Parathyroid adenoma (tissue), 2 donors: ENCODE measurements at regions not wholly inside any gene's neighbourhood (a gene's known extent, or its start where the extent isn't known, plus 50 kb on each side); places are given as distances from the start of the nearest gene placed in this dataset.

Source experiments
- H2AFZ ChIP-seq: fragments of 300-600 bp; sonication (generic); one replicate; pipeline ENCODE4 v1.7.0; 2017; ENCODE audit warnings: antibody characterized with exemption, mild to moderate bottlenecking
- H3K27ac ChIP-seq: fragments of 300-600 bp; sonication (generic); one replicate; pipeline ENCODE4 v1.7.0; 2017
- H3K27me3 ChIP-seq: fragments of 300-600 bp; sonication (generic); one replicate; pipeline ENCODE4 v1.7.0; 2017; ENCODE audit warnings: low read length; ENCODE audit not compliant: control insufficient read depth, insufficient read depth
- H3K36me3 ChIP-seq: fragments of 300-600 bp; sonication (generic); one replicate; pipeline ENCODE4 v1.7.0; 2017; ENCODE audit warnings: low read length; ENCODE audit not compliant: control insufficient read depth, insufficient read depth
- H3K4me1 ChIP-seq: fragments of 300-600 bp; sonication (generic); one replicate; pipeline ENCODE4 v1.7.0; 2017; ENCODE audit warnings: control low read depth
- H3K4me2 ChIP-seq: fragments of 300-600 bp; sonication (generic); one replicate; pipeline ENCODE4 v1.7.0; 2017; ENCODE audit warnings: low read length
- H3K4me3 ChIP-seq: fragments of 300-600 bp; sonication (generic); one replicate; pipeline ENCODE4 v1.7.0; 2017; ENCODE audit warnings: low read depth, low read length
- H3K79me2 ChIP-seq: fragments of 300-600 bp; sonication (generic); one replicate; pipeline ENCODE4 v1.7.0; 2017; ENCODE audit warnings: control low read depth
- H3K9ac ChIP-seq: fragments of 300-600 bp; sonication (generic); one replicate; pipeline ENCODE4 v1.7.0; 2017; ENCODE audit warnings: mild to moderate bottlenecking
- H3K9me3 ChIP-seq: fragments of 300-600 bp; sonication (generic); one replicate; pipeline ENCODE4 v1.7.0; 2017; ENCODE audit warnings: low read length; ENCODE audit not compliant: control insufficient read depth
- CTCF ChIP-seq: fragments of 300-600 bp; sonication (generic); IDR thresholded peaks from one replicate; pipeline ENCODE4 v1.7.0; 2017; ENCODE audit warnings: antibody characterized with exemption, mild to moderate bottlenecking
- donor health status: primary hyperparathyroidism.

GRCh38 chr16:63719926-63720325 is 1401.9 kb downstream of the CDH11 start:
- Histone ChIP-seq H3K4me2 (no peak overlapping the region), H3K4me3 (no peak overlapping the region), H3K36me3 (no peaks in the 10 kb centered on the region), H3K79me2 (no peaks in the 10 kb centered on the region), H3K9ac (no peak overlapping the region), H3K27me3 (no peaks in the 10 kb centered on the region), H2AFZ (no peak overlapping the region), H3K27ac (no peak overlapping the region), H3K9me3 (no peaks in the 10 kb centered on the region), H3K4me1 (no peaks in the 10 kb centered on the region)
- TF ChIP-seq CTCF = no peak

GRCh38 chr16:63717806-63718205 is 1404.1 kb downstream of the CDH11 start:
- Histone ChIP-seq H3K4me3 (no peak overlapping the region), H3K27ac (no peak overlapping the region), H3K4me1 (no peaks in the 10 kb centered on the region), H3K27me3 (no peaks in the 10 kb centered on the region), H3K9me3 (no peaks in the 10 kb centered on the region), H3K36me3 (no peaks in the 10 kb centered on the region), H3K4me2 (no peak overlapping the region), H3K9ac (no peak overlapping the region), H2AFZ (no peak overlapping the region), H3K79me2 (no peaks in the 10 kb centered on the region)
- TF ChIP-seq CTCF = no peak

GRCh38 chr16:63714876-63715275 is 1407.0 kb downstream of the CDH11 start:
- TF ChIP-seq CTCF = no peak
- H3K27ac ChIP-seq = no peak overlapping the region
- H3K4me1 ChIP-seq = no peaks in the 10 kb centered on the region
- no peaks in the 10 kb centered on the region for H3K36me3 ChIP-seq
- no peak overlapping the region for H3K4me3 ChIP-seq
- H2AFZ ChIP-seq = no peak overlapping the region
- H3K9ac ChIP-seq = no peak overlapping the region
- no peak overlapping the region for H3K4me2 ChIP-seq
- H3K9me3 ChIP-seq = no peaks in the 10 kb centered on the region
- H3K79me2 ChIP-seq = no peaks in the 10 kb centered on the region
- H3K27me3 ChIP-seq = no peaks in the 10 kb centered on the region

GRCh38 chr16:63712725-63713124 is 1409.1 kb downstream of the CDH11 start:
- Histone ChIP-seq H3K79me2 (no peaks in the 10 kb centered on the region), H3K27ac (no peak overlapping the region), H3K4me1 (no peaks in the 10 kb centered on the region), H3K9me3 (no peaks in the 10 kb centered on the region), H3K27me3 (no peaks in the 10 kb centered on the region), H3K4me2 (no peak overlapping the region), H3K36me3 (no peaks in the 10 kb centered on the region), H2AFZ (no peak overlapping the region), H3K4me3 (no peak overlapping the region), H3K9ac (no peak overlapping the region)
- no peak for TF ChIP-seq CTCF

GRCh38 chr16:63703612-63704011 is 1418.3 kb downstream of the CDH11 start:
- no peak overlapping the region for H3K4me2 ChIP-seq
- H3K27ac ChIP-seq = no peak overlapping the region
- H3K27me3 ChIP-seq = no peaks in the 10 kb centered on the region
- H3K79me2 ChIP-seq = no peaks in the 10 kb centered on the region
- no peak for TF ChIP-seq CTCF
- H3K9me3 ChIP-seq = no peaks in the 10 kb centered on the region
- H3K4me1 ChIP-seq = no peaks in the 10 kb centered on the region
- H3K9ac ChIP-seq = no peak overlapping the region
- no peak overlapping the region for H2AFZ ChIP-seq
- no peak overlapping the region for H3K4me3 ChIP-seq
- H3K36me3 ChIP-seq = no peaks in the 10 kb centered on the region
